ENCODE measurements at regions not wholly inside any gene's neighbourhood (a gene's known extent, or its start where the extent isn't known, plus 50 kb on each side); places are given as distances from the start of the nearest gene placed in this dataset.

GRCh38 chr7:50147951-50148808 lies 55.1 kb upstream of the ZPBP start:
- Histone ChIP-seq H3K36me3 (ENCODE audit: low read depth) (no peaks in the 10 kb centered on the region), H3K4me1 (ENCODE audit: low read depth) (no peaks in the 10 kb centered on the region), H3K4me3 (no peak overlapping the region), H3K9me3 (no peaks in the 10 kb centered on the region)
- no peak for ATAC-seq
- no peak for TF ChIP-seq CTCF (IDR thresholded peaks at IDR 0.05)
- intact Hi-C loops (cut with DNase I, micrococcal nuclease), result no loop called here
- no peak for DNase-seq

DNA sequence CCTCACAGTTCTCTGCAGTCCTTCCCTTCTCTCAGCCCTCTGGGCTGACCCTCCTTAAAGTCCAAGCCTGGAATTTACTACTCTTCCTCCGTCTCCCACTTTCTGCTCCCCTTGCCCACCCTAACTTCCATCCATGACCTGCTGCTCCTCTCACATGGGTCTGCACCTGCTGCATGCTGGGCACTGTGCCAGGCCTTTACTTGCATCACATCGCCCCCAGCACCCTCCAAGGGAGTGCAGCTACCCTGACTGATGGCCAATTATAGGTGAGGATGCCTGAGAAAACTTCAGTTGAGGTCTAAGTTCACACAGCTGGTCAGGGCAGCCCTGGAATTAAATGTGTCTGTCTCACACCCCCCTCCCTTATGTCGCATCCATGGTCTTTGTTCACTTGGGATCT lies 53.6 kb upstream of the ZPBP start:
- Histone ChIP-seq H3K36me3 (ENCODE audit: low read depth) (no peaks in the 10 kb centered on the region), H3K9me3 (no peaks in the 10 kb centered on the region), H3K4me3 (no peak overlapping the region), H3K4me1 (ENCODE audit: low read depth) (no peaks in the 10 kb centered on the region)
- ATAC-seq, result no peak
- DNase-seq, result no peak
- intact Hi-C loops (cut with DNase I, micrococcal nuclease), result no loop called here
- no peak for TF ChIP-seq CTCF (IDR thresholded peaks at IDR 0.05)

GRCh38 chr7:50145801-50146338 lies 52.8 kb upstream of the ZPBP start:
- no peaks in the 10 kb centered on the region for H3K9me3 ChIP-seq
- H3K36me3 ChIP-seq (ENCODE audit: low read depth), result no peaks in the 10 kb centered on the region
- TF ChIP-seq CTCF (IDR thresholded peaks at IDR 0.05), result no peak
- intact Hi-C loops (cut with DNase I, micrococcal nuclease), result no loop called here
- ATAC-seq (no peak), DNase-seq (no peak)
- H3K4me3 ChIP-seq, result no peak overlapping the region
- no peaks in the 10 kb centered on the region for H3K4me1 ChIP-seq (ENCODE audit: low read depth)

DNA sequence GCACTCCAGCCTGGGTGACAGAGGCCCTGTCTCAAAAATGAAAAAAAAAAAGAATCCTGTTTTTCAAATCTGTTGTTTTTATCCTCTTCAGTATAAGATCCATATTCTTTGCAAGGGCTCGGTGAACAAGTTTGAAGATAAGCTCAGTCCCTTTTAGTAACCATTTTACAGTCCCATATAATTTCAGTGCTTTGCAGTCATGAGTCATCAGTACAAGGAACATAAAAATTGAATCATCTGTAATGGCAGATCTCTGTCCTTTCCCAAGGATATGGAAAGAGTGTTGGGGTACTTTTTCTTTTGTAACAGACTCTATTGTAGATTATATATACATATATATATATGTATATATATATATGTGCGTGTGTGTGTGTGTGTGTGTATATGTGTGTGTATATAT lies 52.2 kb upstream of the ZPBP start:
- DNase-seq (no peak), ATAC-seq (peak; percentile 56)
- no peaks in the 10 kb centered on the region for H3K4me1 ChIP-seq (ENCODE audit: low read depth)
- intact Hi-C loops (cut with DNase I, micrococcal nuclease), result no loop called here
- no peaks in the 10 kb centered on the region for H3K36me3 ChIP-seq (ENCODE audit: low read depth)
- H3K9me3 ChIP-seq, result no peaks in the 10 kb centered on the region
- H3K4me3 ChIP-seq, result no peak overlapping the region
- no peak for TF ChIP-seq CTCF (IDR thresholded peaks at IDR 0.05)
